ENCODE measurements at regions not wholly inside any gene's neighbourhood (a gene's known extent, or its start where the extent isn't known, plus 50 kb on each side); places are given as distances from the start of the nearest gene placed in this dataset.

- H3K4me3 ChIP-seq (ENCODE audit: low read depth, low read length): no peak overlapping the region
- TF ChIP-seq CTCF (IDR thresholded peaks at IDR 0.05; ENCODE audit: borderline replicate concordance, insufficient read depth, low read depth, low read length): no peak
Measured at GRCh38 chr11:90738799-90739198, 516.0 kb upstream of the CHORDC1 start.

DNA sequence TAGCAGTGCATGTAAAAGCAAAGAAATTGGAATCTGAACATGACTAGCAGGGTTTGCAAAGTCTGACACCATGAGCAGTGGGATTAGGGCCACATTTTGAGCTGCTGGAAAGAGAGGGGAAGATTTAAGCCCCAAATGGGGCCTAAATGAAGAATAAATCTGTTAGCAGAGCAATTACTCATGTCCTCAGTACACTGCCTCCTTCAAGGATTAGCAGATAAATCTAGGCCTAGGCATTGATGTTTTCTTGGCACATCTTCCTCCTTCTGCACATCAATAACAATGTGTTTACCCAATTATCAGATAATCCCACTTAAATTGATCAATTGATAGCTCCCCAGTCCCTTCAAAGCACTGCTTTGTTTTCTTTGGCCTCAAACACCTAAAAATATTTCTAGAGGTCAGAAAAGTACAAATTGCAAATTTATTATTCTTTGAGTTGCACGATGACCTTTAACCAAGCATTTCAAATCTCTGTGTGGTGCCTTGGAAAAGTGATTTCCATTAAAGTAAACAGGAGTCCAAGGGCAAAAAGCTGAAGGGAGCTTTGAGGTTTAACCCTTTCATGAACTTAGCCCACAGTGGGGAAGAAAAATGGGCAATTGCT, 514.7 kb upstream of the CHORDC1 start:
- H3K4me3 ChIP-seq (ENCODE audit: low read depth, low read length): no peak overlapping the region
- TF ChIP-seq CTCF (IDR thresholded peaks at IDR 0.05; ENCODE audit: borderline replicate concordance, insufficient read depth, low read depth, low read length): no peak

GRCh38 chr11:90732486-90732885, 509.6 kb upstream of the CHORDC1 start:
- H3K4me3 ChIP-seq (ENCODE audit: low read depth, low read length): no peak overlapping the region
- no peak for TF ChIP-seq CTCF (IDR thresholded peaks at IDR 0.05; ENCODE audit: borderline replicate concordance, insufficient read depth, low read depth, low read length)

DNA sequence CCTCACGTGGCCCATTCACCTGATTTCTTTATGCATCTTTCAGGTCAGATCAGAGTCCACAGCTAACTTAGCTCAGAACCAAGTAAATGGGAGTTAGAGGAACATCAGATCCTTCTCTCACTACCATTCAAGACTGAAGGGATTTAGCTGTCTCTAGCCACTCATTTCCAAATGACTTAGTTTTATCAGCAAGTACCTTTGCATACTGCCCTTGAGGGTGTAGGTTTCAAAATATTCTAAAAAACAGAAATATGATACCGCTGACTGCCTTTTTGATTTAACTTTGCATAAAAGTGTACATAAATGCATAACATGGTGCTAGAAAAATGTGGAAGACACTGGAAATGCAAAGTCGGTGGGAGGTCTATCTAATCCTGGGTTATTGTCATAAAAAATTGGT, 500.6 kb upstream of the CHORDC1 start:
- TF ChIP-seq CTCF (IDR thresholded peaks at IDR 0.05; ENCODE audit: borderline replicate concordance, insufficient read depth, low read depth, low read length): no peak
- H3K4me3 ChIP-seq (ENCODE audit: low read depth, low read length): no peak overlapping the region

GRCh38 chr11:90722552-90723190, 499.8 kb upstream of the CHORDC1 start:
- no peak overlapping the region for H3K4me3 ChIP-seq (ENCODE audit: low read depth, low read length)
- no peak for TF ChIP-seq CTCF (IDR thresholded peaks at IDR 0.05; ENCODE audit: borderline replicate concordance, insufficient read depth, low read depth, low read length)

DNA sequence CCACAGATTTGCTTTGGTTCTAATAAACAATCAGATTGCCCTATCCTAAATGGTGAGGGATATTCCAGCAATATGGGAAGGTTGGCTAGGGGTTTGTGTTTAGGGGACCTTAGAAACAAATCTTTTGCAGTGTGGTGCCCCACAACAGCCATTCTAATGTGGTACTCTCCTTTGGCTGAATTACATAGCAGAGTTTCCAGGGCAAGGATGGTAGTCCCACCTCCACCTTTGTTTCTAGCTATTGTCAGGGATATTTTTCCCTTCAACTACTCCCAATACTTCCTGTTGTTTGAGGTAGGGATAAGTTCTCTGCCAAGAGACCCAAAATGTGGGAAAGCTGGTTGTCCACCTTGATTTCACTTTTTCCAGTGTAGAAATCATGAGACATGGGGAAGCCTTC, 494.7 kb upstream of the CHORDC1 start:
- no peak for TF ChIP-seq CTCF (IDR thresholded peaks at IDR 0.05; ENCODE audit: borderline replicate concordance, insufficient read depth, low read depth, low read length)
- H3K4me3 ChIP-seq (ENCODE audit: low read depth, low read length): no peak overlapping the region

DNA sequence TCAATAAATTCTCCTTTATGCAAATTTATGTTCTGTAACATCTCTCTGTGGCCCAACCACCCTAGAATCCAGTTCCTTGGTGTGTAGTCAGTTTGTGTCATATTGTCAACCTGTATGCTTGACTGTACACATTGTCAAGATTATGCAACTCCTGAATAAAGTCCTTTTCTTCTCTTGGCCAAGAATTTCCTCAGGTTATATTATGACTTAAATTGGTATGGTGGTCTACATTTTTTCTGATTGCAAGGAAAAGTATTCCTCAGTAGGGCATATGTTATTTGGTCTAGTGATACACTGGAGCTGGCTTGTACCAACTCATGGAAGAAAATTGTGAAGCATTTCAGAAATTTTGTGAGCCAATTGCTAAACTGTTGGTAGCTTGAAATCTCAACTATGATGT, 482.8 kb upstream of the CHORDC1 start:
- no peak for TF ChIP-seq CTCF (IDR thresholded peaks at IDR 0.05; ENCODE audit: borderline replicate concordance, insufficient read depth, low read depth, low read length)
- no peak overlapping the region for H3K4me3 ChIP-seq (ENCODE audit: low read depth, low read length)
